ENCODE measurements at regions not wholly inside any gene's neighbourhood (a gene's known extent, or its start where the extent isn't known, plus 50 kb on each side); places are given as distances from the start of the nearest gene placed in this dataset.

GRCh38 chr10:81450651-81451050 lies 424.3 kb upstream of the NRG3 start:
- H2BK5ac ChIP-seq (ENCODE audit: low read depth, low read length, poor library complexity, severe bottlenecking) = no peak overlapping the region
- no peaks in the 10 kb centered on the region for H3K9me1 ChIP-seq (ENCODE audit: insufficient read depth, low read length)
- H3K9me3 ChIP-seq (ENCODE audit: control insufficient read depth, insufficient read depth, low read length) = peaks cover 10% of the 10 kb centered on the region; the same call in 1 of the 2 replicates
- H4K20me1 ChIP-seq (ENCODE audit: insufficient read depth, low read length) = no peaks in the 10 kb centered on the region
- H4K91ac ChIP-seq (ENCODE audit: insufficient read depth, low read depth, low read length) = no peak overlapping the region
- no peak overlapping the region for H3K27ac ChIP-seq (ENCODE audit: insufficient read depth, low read length)
- H2AK5ac ChIP-seq (ENCODE audit: low read depth, low read length) = no peak overlapping the region
- no peak overlapping the region for H2BK120ac ChIP-seq (ENCODE audit: low read depth, low read length)
- H3K27me3 ChIP-seq (ENCODE audit: control insufficient read depth, insufficient read depth, low read length) = no peaks in the 10 kb centered on the region
- ChIA-PET POLR2A (ENCODE audit: unreplicated experiment) (no interaction called here), CTCF (no interaction called here)
- no peaks in the 10 kb centered on the region for H3K4me1 ChIP-seq (ENCODE audit: control insufficient read depth, insufficient read depth, low read length)
- no peak overlapping the region for H3K23ac ChIP-seq (ENCODE audit: low read depth, low read length)
- TF ChIP-seq RFX5 (IDR thresholded peaks at IDR 0.05; ENCODE audit: low read depth, low read length) = no peak
- TF ChIP-seq NFE2L2 (IDR thresholded peaks at IDR 0.05; ENCODE audit: low read depth, low read length) = no peak
- TF ChIP-seq MXI1 (IDR thresholded peaks at IDR 0.05; ENCODE audit: borderline replicate concordance, low read depth, low read length) = no peak
- TF ChIP-seq CEBPB (IDR thresholded peaks at IDR 0.05; ENCODE audit: low read depth, low read length) = no peak
- TF ChIP-seq FOS (IDR thresholded peaks at IDR 0.05; ENCODE audit: low read depth, low read length) = no peak
- TF ChIP-seq SMC3 (IDR thresholded peaks at IDR 0.05; ENCODE audit: low read depth, low read length) = no peak
- TF ChIP-seq POLR2A (IDR thresholded peaks at IDR 0.05; ENCODE audit: low read depth, low read length) = no peak
- no peak for TF ChIP-seq RCOR1 (IDR thresholded peaks at IDR 0.05; ENCODE audit: insufficient replicate concordance, low read length)
- no peak for TF ChIP-seq CHD1 (IDR thresholded peaks at IDR 0.05; ENCODE audit: low read depth, low read length)
- TF ChIP-seq MAFK (IDR thresholded peaks at IDR 0.05; ENCODE audit: low read depth, low read length) = no peak
- TF ChIP-seq, protein P1, sequence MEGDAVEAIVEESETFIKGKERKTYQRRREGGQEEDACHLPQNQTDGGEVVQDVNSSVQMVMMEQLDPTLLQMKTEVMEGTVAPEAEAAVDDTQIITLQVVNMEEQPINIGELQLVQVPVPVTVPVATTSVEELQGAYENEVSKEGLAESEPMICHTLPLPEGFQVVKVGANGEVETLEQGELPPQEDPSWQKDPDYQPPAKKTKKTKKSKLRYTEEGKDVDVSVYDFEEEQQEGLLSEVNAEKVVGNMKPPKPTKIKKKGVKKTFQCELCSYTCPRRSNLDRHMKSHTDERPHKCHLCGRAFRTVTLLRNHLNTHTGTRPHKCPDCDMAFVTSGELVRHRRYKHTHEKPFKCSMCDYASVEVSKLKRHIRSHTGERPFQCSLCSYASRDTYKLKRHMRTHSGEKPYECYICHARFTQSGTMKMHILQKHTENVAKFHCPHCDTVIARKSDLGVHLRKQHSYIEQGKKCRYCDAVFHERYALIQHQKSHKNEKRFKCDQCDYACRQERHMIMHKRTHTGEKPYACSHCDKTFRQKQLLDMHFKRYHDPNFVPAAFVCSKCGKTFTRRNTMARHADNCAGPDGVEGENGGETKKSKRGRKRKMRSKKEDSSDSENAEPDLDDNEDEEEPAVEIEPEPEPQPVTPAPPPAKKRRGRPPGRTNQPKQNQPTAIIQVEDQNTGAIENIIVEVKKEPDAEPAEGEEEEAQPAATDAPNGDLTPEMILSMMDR (conservative IDR thresholded peaks at IDR 0.05; ENCODE audit: low read depth, low read length) = no peak
- TF ChIP-seq MAZ (IDR thresholded peaks at IDR 0.05; ENCODE audit: borderline replicate concordance, low read depth, low read length) = no peak
- no peak for TF ChIP-seq BHLHE40 (IDR thresholded peaks at IDR 0.05; ENCODE audit: low read depth, low read length)
- no peak for TF ChIP-seq ELK1 (IDR thresholded peaks at IDR 0.05; ENCODE audit: borderline replicate concordance, low read depth, low read length)
- no peak for TF ChIP-seq RAD21 (IDR thresholded peaks at IDR 0.05; ENCODE audit: low read length)
- no peak overlapping the region for H3K14ac ChIP-seq (replicated peaks; ENCODE audit: low read depth, low read length)
- H3K4me3 ChIP-seq (ENCODE audit: insufficient read depth, low read depth, low read length) = no peak overlapping the region
- BruUV-seq (replicated peaks) = no TSS peak
- no peak overlapping the region for H4K5ac ChIP-seq (ENCODE audit: low read depth, low read length)
- DNase-seq (no peak), ATAC-seq (ENCODE audit: low read depth) (no peak)
- WGBS, 2 experiments (ENCODE audit: extremely low coverage in 2 of 2, insufficient read length in 1 of 2) = no CpG with 5 or more reads among the region's 1 CpG
- no peak overlapping the region for H2BK20ac ChIP-seq (ENCODE audit: low read depth, low read length)
- H2AK9ac ChIP-seq (replicated peaks; ENCODE audit: low read depth, low read length, poor library complexity) = no peak overlapping the region
- no peak overlapping the region for H3K4me2 ChIP-seq (ENCODE audit: low read depth, low read length)
- in situ Hi-C loops (cut with MboI; ENCODE audit: low sequenced_read_pairs) (no loop called here), intact Hi-C loops (cut with micrococcal nuclease) (no loop called here), dilution Hi-C loops (cut with HindIII; ENCODE audit: low sequenced_read_pairs, unreplicated experiment) (no loop called here)
- H4K8ac ChIP-seq (ENCODE audit: low read depth in 2 of 2, low read length in 2 of 2) = no peak overlapping the region
- no peak overlapping the region for H3K4ac ChIP-seq (ENCODE audit: low read depth, low read length)
- H2AFZ ChIP-seq (replicated peaks; ENCODE audit: low read length, poor library complexity) = no peak overlapping the region
- no peak overlapping the region for H2BK15ac ChIP-seq (ENCODE audit: low read depth, low read length)
- H3K56ac ChIP-seq (ENCODE audit: extremely low read depth, insufficient read depth, low read length) = no peak overlapping the region
- H3K9ac ChIP-seq (ENCODE audit: low read depth, low read length) = no peak overlapping the region
- H3K79me1 ChIP-seq (ENCODE audit: low read depth in 1 of 2, low read length in 2 of 2) = no peaks in the 10 kb centered on the region
- no peak overlapping the region for H3K18ac ChIP-seq (ENCODE audit: low read depth, low read length)
- no peaks in the 10 kb centered on the region for H3K36me3 ChIP-seq (ENCODE audit: control insufficient read depth, insufficient read depth, low read length)

All from IMR-90 (cell line).